Stimulated activated CD8-positive, alpha-beta memory T cell treated with anti-CD3 and anti-CD28 coated beads, Interleukin-15, amount 100 ng/mL, for 24 hours (primary cell): ENCODE measurements at regions not wholly inside any gene's neighbourhood (a gene's known extent, or its start where the extent isn't known, plus 50 kb on each side); places are given as distances from the start of the nearest gene placed in this dataset.

Source experiments
- DNase-seq: peaks from one replicate; pipeline ENCODE4 v3.0.0-alpha.2; 2020; ENCODE audit warnings: low read depth

DNA sequence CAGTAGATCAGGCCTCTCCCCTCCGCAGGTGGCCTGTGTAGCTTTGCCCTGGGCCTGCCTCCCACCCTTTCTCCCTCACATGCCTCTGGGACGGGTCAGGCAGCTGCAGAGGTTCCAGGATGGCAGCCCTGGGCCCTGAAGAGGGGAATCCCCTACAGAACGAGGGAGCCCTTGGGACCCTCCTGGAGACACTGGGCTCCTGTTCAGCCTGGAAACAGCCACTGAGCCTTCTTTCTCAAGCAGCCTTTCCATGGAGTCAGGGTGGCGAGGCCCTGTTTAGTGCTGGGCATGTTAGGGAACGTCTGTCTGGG lies 720.9 kb downstream of the BRD1 start:
- no peak for DNase-seq

DNA sequence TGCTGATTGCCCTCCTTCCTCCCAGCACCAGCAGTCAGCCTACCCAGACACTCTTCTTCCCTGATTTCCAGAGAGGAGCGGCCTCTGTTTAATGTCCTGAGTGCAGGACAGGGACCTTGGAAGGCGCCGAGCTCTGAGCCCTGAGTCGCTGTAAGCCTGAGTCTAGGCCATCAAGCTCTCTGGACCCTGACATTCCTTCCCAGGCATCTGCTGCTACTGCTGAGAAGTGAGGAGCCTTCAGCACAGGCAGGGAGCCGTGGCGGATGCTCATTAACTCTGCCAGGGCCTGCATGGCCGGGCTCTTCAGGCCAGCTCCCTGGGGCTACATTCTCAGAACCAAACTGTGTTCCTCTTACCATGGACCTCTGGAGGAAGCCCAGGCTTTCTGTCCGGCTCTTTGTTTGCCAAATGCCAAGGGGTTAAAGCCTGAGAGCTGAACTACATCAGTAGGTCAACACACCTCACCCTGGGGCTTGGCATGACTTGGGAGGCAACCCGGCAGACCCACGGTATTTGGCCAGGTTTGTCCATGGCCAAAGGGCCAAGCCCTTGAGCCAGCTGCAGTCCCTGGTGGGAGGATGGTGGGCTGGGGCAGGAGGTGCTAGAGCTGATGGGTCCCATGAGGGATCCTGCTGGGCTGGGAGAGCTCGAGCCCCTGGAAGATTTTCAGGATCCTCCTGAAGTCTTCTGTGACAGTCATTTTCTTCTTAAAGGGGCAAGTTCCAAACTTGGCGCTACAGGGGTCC lies 721.4 kb downstream of the BRD1 start:
- no peak for DNase-seq

DNA sequence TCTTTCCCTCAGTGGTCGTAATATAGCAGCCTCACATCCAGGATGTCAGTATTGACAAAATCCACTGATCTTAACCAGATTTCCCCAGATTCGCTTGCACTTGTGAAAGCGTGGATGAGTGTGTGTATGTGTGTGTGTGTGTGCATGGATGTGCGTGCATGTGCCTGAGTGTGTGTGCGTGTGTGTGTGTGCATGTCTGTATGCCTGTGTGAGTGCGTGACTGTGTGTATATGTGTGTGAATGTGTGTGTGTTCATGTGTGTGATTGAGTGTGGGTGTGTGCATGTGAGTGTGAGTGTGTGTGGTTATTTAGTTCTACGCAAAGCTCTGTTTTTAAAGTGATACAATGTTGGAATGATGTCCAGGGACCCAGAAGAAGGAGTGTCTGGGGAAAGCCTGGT lies 723.2 kb downstream of the BRD1 start:
- no peak for DNase-seq

DNA sequence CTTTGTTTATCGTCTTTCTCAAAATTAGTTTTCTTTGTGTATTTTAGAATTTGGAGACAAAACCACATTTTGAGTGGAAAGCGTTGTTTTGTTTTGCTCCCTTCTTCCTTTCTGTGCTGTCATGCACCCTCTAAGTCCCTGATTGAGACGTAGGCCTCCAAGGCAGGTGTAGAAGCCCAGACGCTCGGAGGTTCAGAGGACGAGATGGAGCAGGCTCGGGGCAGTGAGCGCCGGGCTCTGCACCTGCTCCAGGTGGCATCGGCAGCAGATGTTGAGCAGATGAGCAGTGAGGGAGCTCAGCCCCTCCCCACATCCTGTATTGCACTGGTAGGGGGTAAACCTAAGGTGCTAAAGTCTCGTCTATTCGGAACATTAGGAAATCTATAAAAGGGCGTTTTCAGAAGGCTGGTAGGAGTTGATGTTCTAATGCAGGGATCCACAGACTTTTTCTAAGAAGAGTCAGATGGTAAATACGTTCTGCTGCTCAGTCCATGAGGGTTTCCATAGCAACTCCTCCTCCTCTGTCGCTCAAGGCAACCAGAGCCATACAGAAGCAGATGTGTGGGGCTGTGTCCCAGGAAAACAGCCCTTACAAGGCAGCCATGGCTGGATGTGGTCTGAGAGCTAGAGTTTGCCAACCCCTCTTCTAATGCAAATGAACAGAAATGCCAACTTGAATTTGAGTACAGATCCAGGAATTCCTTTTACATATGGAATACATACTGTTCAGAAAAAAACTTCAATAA lies 724.2 kb downstream of the BRD1 start:
- DNase-seq: no peak

DNA sequence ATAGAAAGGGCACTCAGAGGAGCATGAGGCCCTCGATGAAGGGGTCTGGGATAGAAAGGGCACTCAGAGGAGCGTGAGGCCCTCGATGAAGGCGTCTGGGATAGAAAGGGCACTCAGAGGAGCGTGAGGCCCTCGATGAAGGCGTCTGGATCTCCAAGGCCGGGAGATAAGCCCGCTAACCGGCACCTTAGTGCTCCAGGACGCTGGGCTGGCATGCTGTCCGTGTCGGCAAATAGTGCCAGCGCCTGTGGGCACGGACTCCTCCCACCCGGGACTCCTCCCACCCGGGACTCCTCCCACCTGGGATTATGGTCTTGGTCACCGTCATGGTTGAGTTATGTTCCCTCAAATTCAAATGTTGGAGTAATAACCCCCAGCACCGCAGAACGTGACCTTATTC lies 725.3 kb downstream of the BRD1 start:
- DNase-seq: no peak

DNA sequence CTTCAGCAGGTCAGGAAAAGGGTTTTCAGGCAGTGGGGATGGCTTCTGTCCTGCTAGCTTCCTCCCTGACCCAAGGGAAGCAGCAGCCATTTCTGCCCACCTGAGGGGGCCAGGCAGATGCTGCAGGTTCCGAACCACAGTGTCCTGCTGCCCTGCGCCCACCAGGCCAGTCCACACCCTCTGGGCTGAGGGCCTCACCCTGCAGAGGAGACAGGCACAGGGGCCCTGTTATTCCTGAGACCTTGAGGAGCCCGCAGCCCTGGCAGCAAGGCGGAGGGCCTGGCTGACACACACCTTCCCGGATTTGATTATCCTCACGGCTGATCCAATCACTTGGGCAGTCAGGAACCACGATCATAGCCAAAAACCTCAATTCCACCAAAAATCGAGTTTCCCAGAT lies 725.8 kb downstream of the BRD1 start:
- DNase-seq: no peak

DNA sequence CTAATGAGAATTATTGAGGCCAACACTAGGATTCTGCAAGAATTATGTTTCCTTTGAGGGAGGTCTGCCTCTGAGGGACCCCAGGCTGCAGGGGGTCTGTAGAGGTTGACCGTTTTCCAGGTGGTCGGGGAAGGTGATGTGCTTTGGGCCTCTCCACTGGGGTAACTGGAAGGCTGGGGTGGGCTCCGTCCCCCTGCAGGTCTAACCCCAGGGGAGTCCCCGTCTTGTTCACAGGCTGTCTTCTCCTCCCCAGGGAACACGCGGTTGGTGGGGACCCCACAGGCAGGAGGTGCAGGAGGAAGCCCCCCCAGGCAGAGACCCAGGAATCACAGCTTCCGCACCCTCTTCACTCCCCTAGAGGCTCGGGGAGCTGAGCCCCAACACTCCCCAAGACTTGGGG lies 726.4 kb downstream of the BRD1 start:
- no peak for DNase-seq

DNA sequence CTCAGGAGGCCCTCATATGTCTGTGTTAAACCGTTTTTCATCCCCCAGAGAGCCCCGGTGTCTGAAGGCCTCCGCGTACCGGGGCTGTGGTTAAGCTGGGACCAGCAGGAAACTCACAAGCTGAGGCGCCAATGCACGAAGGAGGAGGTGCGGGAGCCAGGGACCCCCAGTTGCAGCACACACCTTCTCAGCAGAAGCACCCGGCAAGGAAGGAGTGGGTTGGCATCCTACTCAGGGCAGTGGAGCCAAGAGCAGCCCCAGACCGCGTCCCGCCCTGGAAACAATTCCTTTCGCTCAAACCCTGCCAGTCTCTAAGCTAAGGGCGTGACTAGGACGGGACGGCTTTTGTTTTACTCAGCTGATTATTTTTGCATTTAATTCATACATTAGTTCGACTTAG lies 726.9 kb downstream of the BRD1 start:
- DNase-seq: no peak

DNA sequence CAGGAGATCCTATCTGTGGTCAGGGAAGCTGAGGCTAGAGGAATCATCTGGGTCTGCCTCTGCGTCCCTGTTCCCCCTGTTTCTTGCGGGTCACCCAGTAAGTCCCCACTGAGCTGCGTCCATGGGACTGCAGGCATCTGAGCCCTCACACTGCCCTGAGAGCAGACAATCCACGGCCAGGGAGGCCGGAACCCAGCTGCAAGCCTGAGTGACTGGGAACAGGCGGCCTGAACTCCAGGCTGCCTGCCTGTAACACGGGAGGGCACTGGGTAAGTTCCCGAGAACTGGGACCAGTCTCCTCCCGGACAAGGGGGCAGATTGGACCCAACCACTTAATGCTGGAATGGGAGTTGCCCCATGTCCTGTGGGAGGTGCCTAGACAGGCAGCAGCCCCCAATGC lies 727.4 kb downstream of the BRD1 start:
- no peak for DNase-seq

DNA sequence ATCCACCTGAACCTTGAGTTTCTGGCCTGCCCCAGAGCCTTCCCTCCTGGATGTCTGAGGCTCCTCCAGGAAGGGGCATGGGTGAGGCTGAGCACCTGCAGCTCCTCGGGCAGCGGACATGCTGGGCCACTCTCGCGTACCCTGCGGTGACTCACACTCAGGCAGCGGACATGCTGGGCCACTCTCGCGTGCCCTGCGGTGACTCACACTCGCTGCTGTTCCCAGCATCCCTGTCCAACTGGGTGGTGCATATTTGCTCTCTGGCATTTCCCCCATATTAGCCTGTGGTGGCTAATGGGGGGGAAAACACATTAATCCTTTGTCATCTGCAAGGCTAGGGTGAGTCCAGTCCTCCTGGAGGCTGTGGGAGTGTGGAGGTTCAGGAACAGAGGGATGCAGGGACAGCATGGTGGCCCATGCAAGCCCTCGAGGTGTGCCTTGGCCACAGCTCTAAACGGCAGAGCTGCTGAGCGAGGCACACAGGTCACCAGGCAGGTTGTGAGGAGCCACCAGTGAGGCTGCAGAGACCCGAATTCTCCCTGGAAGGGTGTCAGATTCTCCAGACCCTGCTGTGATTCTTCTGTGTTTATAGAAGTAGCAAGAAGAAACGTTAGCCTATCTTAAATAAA lies 728.1 kb downstream of the BRD1 start:
- DNase-seq: no peak

DNA sequence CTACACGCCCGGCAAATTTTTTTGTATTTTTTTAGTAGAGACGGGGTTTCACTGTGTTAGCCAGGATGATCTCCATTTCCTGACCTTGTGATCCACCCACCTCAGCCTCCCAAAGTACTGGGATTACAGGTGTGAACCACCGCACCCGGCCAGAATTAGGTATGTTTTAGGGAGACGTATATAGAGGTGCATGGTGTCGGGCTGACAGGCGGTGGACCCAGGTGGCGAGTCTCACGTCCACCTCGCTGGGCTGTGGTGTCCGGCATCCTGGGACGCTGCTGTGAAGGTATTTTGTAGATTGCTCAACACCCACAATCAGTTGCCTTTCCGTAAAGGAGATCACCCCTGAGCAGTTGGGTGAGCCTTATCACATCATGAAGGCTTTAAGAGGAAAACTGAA lies 728.6 kb downstream of the BRD1 start:
- no peak for DNase-seq

DNA sequence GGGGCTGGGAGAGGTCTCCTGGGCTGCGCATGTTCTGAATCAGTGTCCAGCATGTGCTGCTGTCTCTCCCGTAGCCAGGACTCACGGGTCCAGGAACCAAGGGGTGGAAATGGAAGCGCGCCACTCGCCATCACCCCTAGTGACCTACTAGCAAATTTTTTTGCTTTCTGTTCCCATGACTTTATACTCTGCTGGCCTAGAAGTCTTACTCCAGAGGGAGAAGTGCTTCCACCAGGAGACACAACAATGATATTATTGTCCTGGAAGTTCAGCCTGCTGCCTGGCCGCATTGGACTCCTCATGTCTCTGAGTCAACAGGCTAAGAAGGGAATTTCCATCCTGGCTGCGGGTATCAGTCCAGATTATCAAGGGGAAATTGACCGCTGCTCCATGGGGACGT lies 729.7 kb downstream of the BRD1 start:
- DNase-seq: no peak

DNA sequence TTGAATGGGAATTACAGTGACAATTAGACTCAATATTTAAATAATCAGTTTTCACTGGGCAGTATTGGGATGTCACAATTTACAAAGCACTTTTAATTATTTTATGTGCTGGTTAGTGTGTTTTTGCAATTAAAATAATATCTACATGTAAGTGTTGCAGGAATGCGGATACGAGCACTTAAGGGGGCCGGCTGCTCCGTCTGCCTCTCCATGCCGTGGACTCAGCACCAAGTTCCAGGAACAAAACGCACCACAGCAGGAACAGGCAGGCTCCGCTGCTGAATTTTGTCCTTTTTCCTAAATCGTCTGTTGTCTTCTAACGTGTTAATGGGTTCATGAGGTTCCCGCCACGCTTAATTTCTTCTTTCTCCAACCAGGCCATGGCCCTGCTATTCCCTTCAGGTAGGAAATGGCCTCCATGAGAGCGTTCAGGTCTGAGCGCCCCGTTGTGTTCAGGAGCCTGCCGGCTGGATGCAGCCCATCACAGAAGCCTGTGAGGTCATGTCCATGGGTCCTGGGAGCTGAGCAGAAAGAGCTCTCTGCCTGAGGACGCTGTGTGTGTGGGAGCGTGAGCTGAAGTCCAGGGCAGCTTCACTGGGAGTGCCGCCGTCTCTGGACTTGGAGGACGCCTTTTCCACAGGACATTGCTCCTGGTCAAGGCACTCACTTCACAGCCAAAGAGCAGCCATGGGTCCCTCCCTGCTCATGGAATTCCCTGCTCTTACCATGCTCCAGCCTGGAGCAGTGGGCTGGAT lies 730.3 kb downstream of the BRD1 start:
- no peak for DNase-seq

DNA sequence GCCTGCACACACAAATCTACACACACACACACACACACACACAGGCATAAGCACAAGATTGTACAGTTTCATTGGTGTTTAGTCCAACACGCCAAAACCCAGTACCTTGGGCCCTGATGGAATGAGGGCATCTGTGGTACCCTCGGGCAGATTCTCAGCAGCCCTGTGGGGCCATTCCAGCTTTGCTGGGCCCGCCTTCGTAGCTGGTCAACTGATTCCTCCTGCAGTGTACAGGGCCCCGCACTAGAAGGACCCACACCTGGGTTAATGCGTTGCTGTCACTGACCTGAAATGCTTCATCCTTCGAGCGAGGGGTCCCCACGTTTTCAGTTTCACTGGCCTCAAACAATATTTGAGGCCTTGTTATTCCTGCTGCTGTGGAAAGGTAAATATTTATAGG lies 731.2 kb downstream of the BRD1 start:
- DNase-seq: no peak

DNA sequence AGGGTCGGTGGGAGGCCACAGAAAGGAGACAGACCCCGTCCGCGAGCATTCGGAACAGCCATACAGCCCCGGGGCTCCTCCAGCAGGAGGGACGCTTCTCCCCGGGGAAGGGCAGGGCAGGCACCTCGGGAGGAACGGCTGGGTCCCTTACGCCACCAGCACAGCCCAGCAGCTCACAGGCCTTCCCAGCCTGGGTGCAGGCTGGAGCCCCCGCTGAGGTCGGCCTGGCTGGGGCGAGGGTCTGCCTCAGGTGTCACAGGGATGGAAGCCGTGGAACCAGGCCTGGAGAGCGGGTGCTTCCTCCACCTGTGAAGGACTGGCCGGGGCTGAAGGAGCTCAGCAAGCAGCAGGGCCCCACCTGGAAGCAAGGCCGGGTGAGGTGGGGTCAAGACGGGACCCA lies 732.3 kb downstream of the BRD1 start:
- no peak for DNase-seq

DNA sequence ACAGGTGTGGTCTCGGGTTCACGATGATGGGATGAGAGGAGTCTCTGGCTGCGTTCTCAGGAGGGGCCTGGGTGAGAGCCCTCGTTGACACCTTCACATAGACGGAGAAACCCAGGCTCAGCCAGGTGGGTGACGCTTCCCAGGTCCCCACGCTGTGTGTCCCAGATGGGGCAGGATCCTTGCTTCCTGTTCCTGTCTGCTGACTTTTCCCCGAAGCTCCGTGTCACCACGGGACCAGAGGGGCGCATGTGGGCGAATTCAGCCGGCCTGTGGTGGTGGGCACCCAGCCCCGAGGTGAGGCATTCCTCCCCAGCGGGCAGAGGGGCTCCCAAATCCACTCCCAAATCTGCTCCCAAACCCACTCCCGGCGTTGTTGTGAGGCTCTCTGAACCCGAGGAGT lies 732.8 kb downstream of the BRD1 start:
- no peak for DNase-seq

DNA sequence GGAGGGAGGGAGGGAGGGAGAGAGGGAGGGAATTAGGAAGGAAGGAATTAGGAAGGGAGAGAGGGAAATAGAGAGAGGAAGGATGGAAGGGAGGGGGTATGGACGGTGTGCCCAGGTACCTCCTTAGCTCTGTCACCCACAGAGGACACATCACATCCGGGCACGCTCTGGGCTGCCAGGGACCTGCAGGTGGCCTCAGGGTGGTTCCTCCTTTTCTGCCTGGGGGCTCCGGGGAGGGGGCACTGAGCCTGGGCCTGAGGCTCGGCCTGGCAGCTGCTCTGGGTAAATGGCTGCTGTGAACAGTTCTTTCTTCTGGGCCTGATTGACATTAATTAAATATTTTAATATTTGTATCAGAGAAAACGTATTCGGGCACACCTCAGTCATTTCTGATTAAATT lies 733.5 kb downstream of the BRD1 start:
- no peak for DNase-seq

DNA sequence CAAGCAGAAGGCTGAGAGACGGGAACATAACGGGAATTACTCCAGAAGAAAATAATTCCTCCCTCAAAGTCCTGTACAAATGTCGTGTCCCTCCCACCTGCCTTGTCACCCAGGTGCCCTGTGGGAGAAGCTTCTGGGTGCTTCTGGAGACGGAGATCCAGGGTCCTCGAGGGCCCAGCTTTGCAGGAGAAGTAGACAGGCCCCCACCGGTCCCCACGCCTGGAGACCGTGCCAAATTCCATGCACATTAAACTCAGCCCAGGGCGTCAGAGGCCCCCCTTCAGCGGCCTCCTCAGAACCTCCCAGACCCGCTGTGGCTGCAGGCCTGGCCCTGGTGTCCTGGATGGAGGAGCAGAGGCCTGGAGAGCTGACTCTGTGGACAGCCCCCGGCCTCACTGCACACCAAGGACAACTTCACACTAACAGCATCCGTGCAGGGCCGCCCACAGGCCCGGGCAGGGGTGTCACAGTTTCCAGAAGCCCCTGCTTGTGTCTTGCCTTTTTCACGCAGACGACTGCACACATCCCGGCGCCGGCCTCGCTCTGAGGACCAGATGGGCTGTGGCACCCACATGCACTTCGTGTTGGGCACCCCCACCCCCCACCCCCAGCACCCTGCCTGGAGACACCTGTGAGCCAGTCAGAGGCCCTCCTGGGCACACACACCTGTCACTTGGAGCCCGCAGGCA lies 734.3 kb downstream of the BRD1 start:
- DNase-seq: no peak

DNA sequence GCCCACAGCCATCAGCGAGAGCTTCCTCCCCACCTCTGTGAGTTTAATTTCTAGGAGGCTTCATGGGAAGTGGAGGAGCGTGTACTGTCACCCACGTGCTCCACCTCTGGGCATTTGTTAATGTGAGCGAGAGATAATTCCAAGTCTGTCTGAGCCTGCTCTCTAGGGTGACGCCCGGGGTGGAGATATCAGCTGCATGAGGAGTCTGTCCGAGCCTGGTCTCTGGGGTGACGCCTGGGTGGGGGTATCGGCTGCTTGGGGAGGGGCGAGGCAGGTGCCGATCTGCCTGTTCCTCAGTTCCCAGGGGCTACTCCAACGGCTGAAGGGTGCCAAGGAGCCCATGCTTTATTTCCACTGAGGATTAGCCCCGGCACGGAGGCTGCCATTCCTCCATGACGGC lies 735.0 kb downstream of the BRD1 start:
- no peak for DNase-seq

DNA sequence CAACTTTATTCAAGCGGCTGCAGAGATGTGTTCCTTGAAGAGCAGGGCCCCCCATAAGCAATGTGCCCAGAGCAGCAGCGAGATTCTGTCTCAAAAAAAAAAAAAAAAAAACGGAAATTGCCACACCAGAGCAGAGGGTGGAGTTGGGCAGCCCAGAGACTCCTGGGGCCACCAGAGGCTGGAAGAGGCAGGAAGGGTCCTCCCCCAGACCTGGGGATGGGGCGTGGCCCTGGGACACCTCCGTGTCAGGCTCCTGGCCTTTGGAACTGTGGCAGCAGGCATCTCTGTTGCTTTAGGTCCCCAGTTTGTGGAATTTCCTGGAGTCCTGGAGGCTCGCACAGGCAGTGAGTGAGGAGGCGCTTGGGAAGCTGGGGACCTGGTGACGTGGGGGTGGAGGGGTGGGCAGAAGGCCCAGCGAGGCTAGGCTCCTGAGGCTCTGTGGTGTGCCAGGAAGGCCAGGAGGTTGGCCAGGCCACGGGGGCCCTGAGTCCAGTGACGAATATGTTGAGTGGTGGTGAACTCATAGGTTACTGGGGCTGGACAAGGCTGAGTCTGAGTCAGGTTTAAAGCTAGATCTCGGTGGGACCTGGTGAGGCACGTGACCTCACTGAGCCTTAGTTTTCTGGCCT lies 735.6 kb downstream of the BRD1 start:
- no peak for DNase-seq

DNA sequence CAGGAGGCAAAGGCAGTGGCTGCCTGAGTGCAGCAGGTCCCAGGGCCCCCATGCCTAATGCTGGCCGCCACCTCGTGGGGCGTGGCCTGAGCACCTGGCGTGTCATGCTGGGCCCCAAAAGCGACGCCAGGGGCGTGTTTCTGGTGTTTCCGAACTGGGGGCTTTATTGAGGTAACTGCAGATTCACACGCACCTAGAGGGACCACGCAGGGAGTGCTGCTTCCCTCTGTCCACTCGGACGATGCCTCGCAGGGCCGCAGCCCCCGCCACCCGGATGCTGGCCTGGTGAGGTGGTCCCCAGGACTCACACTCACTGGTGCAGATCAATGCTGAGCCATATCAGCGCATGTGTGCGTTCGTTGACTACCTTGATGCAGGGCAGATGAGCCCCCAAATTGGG lies 736.2 kb downstream of the BRD1 start:
- DNase-seq: no peak

DNA sequence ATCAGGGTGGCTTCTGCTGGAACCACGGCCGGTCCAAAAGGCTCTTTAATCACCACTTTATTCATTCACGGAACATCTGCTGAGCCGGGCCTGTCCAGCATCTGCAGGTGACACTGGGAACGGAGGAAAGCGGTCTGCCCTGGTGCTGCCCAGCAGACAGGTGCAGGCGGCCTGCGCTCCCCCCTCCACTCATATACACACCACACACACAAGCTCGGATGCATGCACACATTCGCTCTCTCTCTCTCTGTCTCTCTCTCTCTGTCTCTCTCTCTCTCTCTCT lies 736.9 kb downstream of the BRD1 start:
- no peak for DNase-seq
